ENCODE measurements at regions not wholly inside any gene's neighbourhood (a gene's known extent, or its start where the extent isn't known, plus 50 kb on each side); places are given as distances from the start of the nearest gene placed in this dataset.
A peak's percentile ranks its signal among the peaks of the same experiment; 100 is the strongest.

GRCh38 chr2:13638181-13638580 lies 921.4 kb downstream of the TRIB2 start:
- Histone ChIP-seq H3K27me3 (ENCODE audit: insufficient read depth, poor library complexity, severe bottlenecking) (no peaks in the 10 kb centered on the region), H3K27ac (ENCODE audit: poor library complexity, severe bottlenecking) (peak overlapping the region; percentile 44), H3K4me3 (ENCODE audit: severe bottlenecking) (no peak overlapping the region), H3K9me3 (ENCODE audit: severe bottlenecking) (no peaks in the 10 kb centered on the region), H3K36me3 (ENCODE audit: low read depth) (no peaks in the 10 kb centered on the region), H3K4me1 (ENCODE audit: insufficient read depth, poor library complexity, severe bottlenecking) (peaks cover 10% of the 10 kb centered on the region)
- ATAC-seq (ENCODE audit: low read depth) (peak; percentile 97), DNase-seq (ENCODE audit: low spot score) (no peak)
- TF ChIP-seq, protein P1, sequence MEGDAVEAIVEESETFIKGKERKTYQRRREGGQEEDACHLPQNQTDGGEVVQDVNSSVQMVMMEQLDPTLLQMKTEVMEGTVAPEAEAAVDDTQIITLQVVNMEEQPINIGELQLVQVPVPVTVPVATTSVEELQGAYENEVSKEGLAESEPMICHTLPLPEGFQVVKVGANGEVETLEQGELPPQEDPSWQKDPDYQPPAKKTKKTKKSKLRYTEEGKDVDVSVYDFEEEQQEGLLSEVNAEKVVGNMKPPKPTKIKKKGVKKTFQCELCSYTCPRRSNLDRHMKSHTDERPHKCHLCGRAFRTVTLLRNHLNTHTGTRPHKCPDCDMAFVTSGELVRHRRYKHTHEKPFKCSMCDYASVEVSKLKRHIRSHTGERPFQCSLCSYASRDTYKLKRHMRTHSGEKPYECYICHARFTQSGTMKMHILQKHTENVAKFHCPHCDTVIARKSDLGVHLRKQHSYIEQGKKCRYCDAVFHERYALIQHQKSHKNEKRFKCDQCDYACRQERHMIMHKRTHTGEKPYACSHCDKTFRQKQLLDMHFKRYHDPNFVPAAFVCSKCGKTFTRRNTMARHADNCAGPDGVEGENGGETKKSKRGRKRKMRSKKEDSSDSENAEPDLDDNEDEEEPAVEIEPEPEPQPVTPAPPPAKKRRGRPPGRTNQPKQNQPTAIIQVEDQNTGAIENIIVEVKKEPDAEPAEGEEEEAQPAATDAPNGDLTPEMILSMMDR (IDR thresholded peaks at IDR 0.05; ENCODE audit: poor library complexity, severe bottlenecking), result no peak

DNA sequence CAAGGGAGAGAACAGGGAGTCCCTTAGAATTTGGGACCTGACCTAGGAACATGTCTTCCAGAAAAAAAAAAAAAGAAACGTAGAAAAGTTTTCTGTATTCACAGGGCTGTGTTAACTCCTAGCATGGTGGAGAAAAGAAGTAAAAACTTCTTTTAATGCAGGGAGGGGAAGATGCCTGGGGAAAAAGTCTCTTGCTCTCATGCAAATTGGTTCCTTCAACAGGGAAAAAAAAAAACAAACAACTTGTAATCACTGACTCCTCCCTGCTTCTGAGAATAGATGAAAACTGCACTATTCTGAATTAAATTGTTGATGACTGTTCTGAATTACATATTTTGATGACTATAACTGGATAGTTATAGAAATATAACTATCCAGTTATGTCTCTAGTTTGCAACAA lies 933.2 kb downstream of the TRIB2 start:
- TF ChIP-seq, protein P1 (IDR thresholded peaks at IDR 0.05; ENCODE audit: poor library complexity, severe bottlenecking), result no peak
- ATAC-seq (ENCODE audit: low read depth) (no peak), DNase-seq (ENCODE audit: low spot score) (no peak)
- Histone ChIP-seq H3K9me3 (ENCODE audit: severe bottlenecking) (peaks cover 4% of the 10 kb centered on the region), H3K27ac (ENCODE audit: poor library complexity, severe bottlenecking) (no peak overlapping the region), H3K4me3 (ENCODE audit: severe bottlenecking) (no peak overlapping the region), H3K27me3 (ENCODE audit: insufficient read depth, poor library complexity, severe bottlenecking) (no peaks in the 10 kb centered on the region), H3K4me1 (ENCODE audit: insufficient read depth, poor library complexity, severe bottlenecking) (peaks cover 30% of the 10 kb centered on the region), H3K36me3 (ENCODE audit: low read depth) (no peaks in the 10 kb centered on the region)

- Histone ChIP-seq H3K27ac (ENCODE audit: poor library complexity, severe bottlenecking) (no peak overlapping the region), H3K27me3 (ENCODE audit: insufficient read depth, poor library complexity, severe bottlenecking) (no peaks in the 10 kb centered on the region)
- DNase-seq (ENCODE audit: low spot score), result no peak
Observed at GRCh38 chr2:13650586-13651180, 933.9 kb downstream of the TRIB2 start.

GRCh38 chr2:13651684-13652131 lies 935.0 kb downstream of the TRIB2 start:
- DNase-seq (ENCODE audit: low spot score), result no peak
- Histone ChIP-seq H3K9me3 (ENCODE audit: severe bottlenecking) (no peaks in the 10 kb centered on the region), H3K36me3 (ENCODE audit: low read depth) (no peaks in the 10 kb centered on the region), H3K27ac (ENCODE audit: poor library complexity, severe bottlenecking) (peak overlapping the region; percentile 83), H3K4me3 (ENCODE audit: severe bottlenecking) (no peak overlapping the region), H3K4me1 (ENCODE audit: insufficient read depth, poor library complexity, severe bottlenecking) (peaks cover 30% of the 10 kb centered on the region), H3K27me3 (ENCODE audit: insufficient read depth, poor library complexity, severe bottlenecking) (no peaks in the 10 kb centered on the region)
- ATAC-seq (ENCODE audit: low read depth), result no peak
- TF ChIP-seq, protein P1 (IDR thresholded peaks at IDR 0.05; ENCODE audit: poor library complexity, severe bottlenecking), result no peak

More at GRCh38 chr2:13650586-13651180, 933.9 kb downstream of the TRIB2 start:
- Histone ChIP-seq H3K4me1 (ENCODE audit: insufficient read depth, poor library complexity, severe bottlenecking) (peaks cover 30% of the 10 kb centered on the region), H3K4me3 (ENCODE audit: severe bottlenecking) (no peak overlapping the region), H3K36me3 (ENCODE audit: low read depth) (no peaks in the 10 kb centered on the region), H3K9me3 (ENCODE audit: severe bottlenecking) (no peaks in the 10 kb centered on the region)
- TF ChIP-seq, protein P1 (IDR thresholded peaks at IDR 0.05; ENCODE audit: poor library complexity, severe bottlenecking), result no peak
- no peak for ATAC-seq (ENCODE audit: low read depth)

Measured in RWPE2 (cell line).